ENCODE measurements at regions not wholly inside any gene's neighbourhood (a gene's known extent, or its start where the extent isn't known, plus 50 kb on each side); places are given as distances from the start of the nearest gene placed in this dataset.
A peak's percentile ranks its signal among the peaks of the same experiment; 100 is the strongest.

- no peak overlapping the region for H3K9ac ChIP-seq
- H3F3A ChIP-seq (replicated peaks; ENCODE audit: insufficient read depth), result no peaks in the 10 kb centered on the region
- no peaks in the 10 kb centered on the region for H3K27me3 ChIP-seq (ENCODE audit: insufficient read depth)
- no peaks in the 10 kb centered on the region for H3K79me2 ChIP-seq (ENCODE audit: insufficient read depth)
- ChIA-PET POLR2A (no interaction called here), CTCF (no interaction called here)
- H3K27ac ChIP-seq (ENCODE audit: low read depth in 2 of 2, low read length in 1 of 2), result peak overlapping the region in 1 of 2 experiments; percentile 11; a peak in 1 of 4 replicates
- H3K4me3 ChIP-seq (ENCODE audit: low read depth in 2 of 2, low read length in 1 of 2), result no peak overlapping the region
- no peaks in the 10 kb centered on the region for H3K9me3 ChIP-seq
- H3K36me3 ChIP-seq (replicated peaks in 1 of 2; ENCODE audit: control insufficient read depth in 1 of 2, insufficient read depth in 2 of 2, low read length in 1 of 2), result no peaks in the 10 kb centered on the region
- DNase-seq, result peak; percentile 40
- H4K20me1 ChIP-seq (ENCODE audit: insufficient read depth), result no peaks in the 10 kb centered on the region
- H3K4me1 ChIP-seq (ENCODE audit: control insufficient read depth in 1 of 2, insufficient read depth in 2 of 2, low read depth in 1 of 2, low read length in 1 of 2), result peaks cover 0 to 8% of the 10 kb centered on the region in 2 experiments; a peak in 2 of 4 replicates
- no peak overlapping the region for H2AFZ ChIP-seq (ENCODE audit: low read depth)
- no peak overlapping the region for H3K4me2 ChIP-seq
- no peaks in the 10 kb centered on the region for H3K9me2 ChIP-seq
- TF ChIP-seq TCF12 (IDR thresholded peaks at IDR 0.05) (0 out of 2 replicates have a peak, but pooled peaks have one; percentile 14), CHD2 (IDR thresholded peaks at IDR 0.05; ENCODE audit: low read length, partially characterized antibody) (peak; percentile 62), POLR2AphosphoS5 (IDR thresholded peaks at IDR 0.05; ENCODE audit: low read depth, low read length) (no peak), RCOR1 (IDR thresholded peaks at IDR 0.05; ENCODE audit: low read length) (peak; percentile 97), RXRA (IDR thresholded peaks at IDR 0.05; ENCODE audit: borderline replicate concordance, low read depth) (no peak), JUND (IDR thresholded peaks at IDR 0.05) (no peak), EP300 (IDR thresholded peaks at IDR 0.05; ENCODE audit: borderline replicate concordance in 1 of 2, low read depth in 1 of 2, low read length in 1 of 2) (peak in 1 of 2 experiments; percentile 92; a peak in 2 of 4 replicates), TEAD4 (IDR thresholded peaks at IDR 0.05; ENCODE audit: borderline replicate concordance, insufficient read depth) (0 out of 2 replicates have a peak, but pooled peaks have one; percentile 19), NRF1 (IDR thresholded peaks at IDR 0.05; ENCODE audit: low read depth, low read length) (no peak), GATA2 (CRISPR knock-in tag; IDR thresholded peaks at IDR 0.05) (peak; percentile 79), FOXJ3 (CRISPR knock-in tag; IDR thresholded peaks at IDR 0.05) (peak; percentile 60; the same call in 1 of the 2 replicates), REST (IDR thresholded peaks at IDR 0.05; ENCODE audit: low read depth, low read length) (no peak), FOXM1 (IDR thresholded peaks at IDR 0.05; ENCODE audit: low read depth) (no peak), GABPA (IDR thresholded peaks at IDR 0.05; ENCODE audit: low read depth) (no peak), EZH2phosphoT487 (IDR thresholded peaks at IDR 0.05; ENCODE audit: borderline replicate concordance, low read depth) (no peak), MXI1 (IDR thresholded peaks at IDR 0.05; ENCODE audit: low read depth, low read length) (no peak), USF1 (IDR thresholded peaks at IDR 0.05; ENCODE audit: borderline replicate concordance, low read depth) (no peak), NFIC (IDR thresholded peaks at IDR 0.05; ENCODE audit: borderline replicate concordance) (no peak), PBX3 (IDR thresholded peaks at IDR 0.05) (no peak), SIN3A (IDR thresholded peaks at IDR 0.05; ENCODE audit: borderline replicate concordance, low read depth, low read length) (no peak), TAF1 (IDR thresholded peaks at IDR 0.05; ENCODE audit: borderline replicate concordance, low read depth, low read length) (no peak), RFX5 (IDR thresholded peaks at IDR 0.05; ENCODE audit: low read length) (no peak), YY1 (IDR thresholded peaks at IDR 0.05; ENCODE audit: low read depth) (no peak), IRF3 (IDR thresholded peaks at IDR 0.05; ENCODE audit: low read depth, low read length) (no peak), MEF2A (IDR thresholded peaks at IDR 0.05; ENCODE audit: borderline replicate concordance, low read depth) (no peak), FOSL2 (IDR thresholded peaks at IDR 0.05; ENCODE audit: borderline replicate concordance, low read depth) (no peak), ZBTB33 (IDR thresholded peaks at IDR 0.05; ENCODE audit: borderline replicate concordance, low read depth) (no peak), ELF1 (IDR thresholded peaks at IDR 0.05) (no peak)
Measured at GRCh38 chr6:114558153-114558552, 215.3 kb upstream of the HS3ST5 start.

Data from SK-N-SH (cell line).